Kasumi-1 (cell line): ENCODE measurements at regions not wholly inside any gene's neighbourhood (a gene's known extent, or its start where the extent isn't known, plus 50 kb on each side); places are given as distances from the start of the nearest gene placed in this dataset.

Experiments used
- DNase-seq, 2 experiments: peaks; one replicate each; lab custom pipeline; 2025; lab: John Stamatoyannopoulos, UW

DNA sequence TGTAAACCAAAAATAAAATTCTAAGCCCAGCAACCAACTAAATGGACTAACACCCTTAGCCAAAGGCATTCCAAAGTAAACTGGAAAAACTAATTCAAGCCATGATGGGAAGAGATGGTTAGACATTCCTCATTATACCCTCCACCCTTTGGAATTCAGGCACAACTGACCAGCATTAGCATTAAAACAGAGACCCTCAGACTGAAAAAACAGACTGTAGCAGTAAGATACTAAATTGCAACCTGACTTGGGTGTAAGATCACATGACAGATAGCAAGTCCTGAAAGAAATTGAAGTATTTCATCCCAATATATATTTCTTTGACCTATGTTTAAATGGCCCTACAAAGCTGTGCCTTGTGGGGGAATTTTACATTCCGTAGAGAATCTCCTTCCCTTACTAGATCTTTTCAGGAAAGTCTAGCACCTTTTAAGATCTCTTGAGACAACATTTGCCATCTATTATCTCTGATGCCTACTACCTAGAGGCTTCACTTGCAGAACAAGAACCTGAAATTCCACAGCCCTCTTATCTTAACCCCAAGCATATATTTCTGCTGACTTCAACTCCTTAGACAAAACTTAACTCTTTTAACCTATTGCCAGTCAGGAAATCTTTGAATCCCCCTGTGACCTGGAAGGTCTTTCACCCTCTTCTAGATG lies 750.2 kb upstream of the IGFBP3 start:
- no peak for DNase-seq

GRCh38 chr7:46669028-46669427 lies 748.0 kb upstream of the IGFBP3 start:
- no peak for DNase-seq

- no peak for DNase-seq
Measured at GRCh38 chr7:46664453-46664852, 743.4 kb upstream of the IGFBP3 start.

DNA sequence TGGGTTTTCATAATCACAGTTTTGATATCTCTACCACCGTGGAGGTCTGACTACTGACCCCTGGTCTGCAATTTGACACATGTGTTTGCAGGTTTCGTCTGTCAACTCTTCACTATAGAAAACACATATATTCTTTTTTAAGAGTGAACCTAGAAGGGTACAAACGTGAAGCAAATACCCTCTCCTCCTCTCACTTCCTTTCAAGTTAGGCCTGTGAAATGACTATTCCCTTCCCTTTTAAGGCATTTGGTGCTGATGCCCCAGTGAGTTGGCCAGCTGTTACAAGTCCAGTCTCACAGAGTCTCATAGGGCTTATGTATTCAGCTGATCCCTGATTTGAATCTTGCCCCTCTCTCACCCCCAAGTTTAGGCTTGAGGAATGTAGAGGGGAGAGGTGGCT lies 742.0 kb upstream of the IGFBP3 start:
- DNase-seq: no peak

DNA sequence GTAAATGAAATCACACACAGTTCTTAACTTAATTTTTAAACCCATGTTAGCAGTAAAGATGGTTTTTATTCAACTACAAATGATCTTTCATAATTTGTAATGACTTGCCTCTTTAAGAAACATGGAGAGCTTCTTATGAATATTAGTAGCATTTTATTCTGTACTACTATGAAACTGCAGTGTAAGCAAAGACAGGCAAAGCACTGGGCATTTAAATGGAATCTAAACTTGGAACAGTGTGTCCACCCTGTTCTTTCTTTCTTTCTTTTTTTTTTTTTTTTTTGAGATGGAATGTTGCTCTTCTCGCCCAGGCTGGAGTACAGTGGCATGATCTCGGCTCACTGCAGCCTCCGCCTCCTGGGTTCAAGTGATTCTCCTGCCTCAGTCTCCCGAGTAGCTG lies 740.4 kb upstream of the IGFBP3 start:
- no peak for DNase-seq

DNA sequence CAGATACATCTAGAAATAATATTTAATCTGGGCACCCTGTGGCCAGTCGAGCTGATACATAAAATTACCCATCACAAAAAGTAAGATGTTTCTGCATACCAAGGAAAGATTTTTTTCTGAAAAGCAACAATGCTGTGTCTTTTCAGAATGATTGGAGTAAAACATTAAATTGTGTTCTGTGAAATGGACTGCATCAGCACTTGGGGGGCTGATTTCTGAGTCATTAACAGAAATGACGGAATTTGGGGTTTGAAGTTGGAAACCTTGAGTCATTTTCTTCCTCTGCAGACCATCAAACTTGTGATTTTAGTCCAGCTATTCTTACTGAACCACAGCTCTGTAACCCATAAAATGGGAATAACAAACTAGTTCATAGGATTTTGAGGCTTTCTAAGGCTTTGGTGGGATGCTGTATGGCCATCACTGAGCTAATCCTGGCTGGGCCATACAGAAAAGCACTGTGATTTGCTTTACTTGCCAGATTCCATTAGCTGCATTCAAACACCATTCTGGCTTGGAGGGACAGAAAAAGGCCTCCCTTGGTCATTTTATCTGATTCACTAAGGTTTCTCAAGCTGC lies 739.4 kb upstream of the IGFBP3 start:
- no peak for DNase-seq

- DNase-seq: no peak
Measured at GRCh38 chr7:46658281-46658680, 737.2 kb upstream of the IGFBP3 start.

DNA sequence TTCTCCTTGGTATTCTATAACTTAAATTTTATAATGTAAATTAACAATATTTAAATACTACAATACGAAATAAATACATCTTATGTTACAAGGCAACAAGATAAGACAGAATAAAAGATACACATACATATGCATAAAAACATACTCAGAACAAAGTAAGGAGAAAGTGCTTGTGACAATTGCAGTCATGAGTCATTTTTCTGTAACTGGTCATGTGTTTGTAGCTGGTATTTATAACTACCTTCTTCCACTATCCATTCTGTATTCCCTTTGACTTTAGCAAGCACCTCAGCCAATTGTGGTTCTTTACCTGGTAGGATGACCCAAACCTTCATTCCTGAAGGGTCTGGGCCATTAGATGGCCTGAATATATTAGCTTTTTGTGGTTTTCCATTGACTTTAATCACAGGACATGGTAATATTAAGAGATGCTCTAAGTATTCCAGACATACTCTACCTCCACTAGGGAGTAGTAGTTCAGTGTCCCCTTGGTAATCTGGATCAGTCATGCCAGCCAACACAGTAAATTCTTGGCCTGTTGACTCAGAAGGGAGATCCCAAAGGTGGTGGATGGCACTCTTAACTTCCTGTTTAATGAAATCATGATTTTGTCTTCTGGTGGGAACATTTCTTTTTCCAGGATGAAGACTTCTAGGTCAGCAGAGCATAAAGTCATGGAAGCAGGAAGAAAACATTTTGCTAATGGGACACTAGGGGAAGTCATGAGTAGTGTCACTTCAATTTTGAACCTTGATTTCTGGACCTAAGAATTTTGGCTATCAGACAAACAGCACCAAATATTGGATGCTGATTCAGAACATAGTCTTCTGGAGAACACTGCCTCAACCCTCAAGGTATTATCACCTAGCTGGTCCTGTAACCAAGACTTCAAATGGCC lies 733.7 kb upstream of the IGFBP3 start:
- no peak for DNase-seq

DNA sequence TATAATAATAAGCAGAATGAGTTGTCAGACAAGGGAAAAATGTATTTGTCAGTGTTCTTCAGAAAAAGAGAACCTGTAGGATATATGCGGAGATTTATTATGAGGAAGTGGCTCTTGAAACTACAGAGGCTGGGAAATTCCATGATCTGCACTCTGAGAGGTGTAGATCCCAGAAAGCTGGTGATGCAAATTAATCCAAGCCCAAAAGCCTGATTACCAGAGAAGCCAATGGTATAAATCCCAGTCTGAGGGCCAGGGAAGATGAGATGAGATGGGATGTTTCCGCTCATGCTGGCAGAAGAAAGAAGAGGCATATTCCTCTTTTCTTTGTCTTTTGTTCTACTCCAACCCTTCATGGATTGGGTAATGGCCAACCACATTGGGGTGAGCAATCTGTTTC lies 732.8 kb upstream of the IGFBP3 start:
- DNase-seq: no peak

DNA sequence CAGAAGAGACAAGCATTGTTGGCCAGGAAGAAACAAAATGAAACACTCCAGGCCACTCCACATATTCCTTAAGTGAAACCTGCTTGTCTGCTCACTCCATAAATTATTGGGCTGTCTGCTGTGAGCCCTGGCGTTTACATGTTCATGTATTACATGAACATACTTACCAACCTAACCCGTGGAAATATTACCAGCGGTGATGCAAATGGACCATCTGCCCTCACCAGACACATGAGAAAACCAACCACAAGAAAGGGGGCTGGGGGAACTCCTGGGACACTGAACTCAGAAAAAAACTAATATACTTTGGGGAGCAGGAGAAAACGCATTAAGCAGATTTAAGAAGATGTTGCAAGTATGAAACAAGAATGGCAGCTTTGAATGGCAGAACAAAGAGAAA lies 731.2 kb upstream of the IGFBP3 start:
- no peak for DNase-seq

DNA sequence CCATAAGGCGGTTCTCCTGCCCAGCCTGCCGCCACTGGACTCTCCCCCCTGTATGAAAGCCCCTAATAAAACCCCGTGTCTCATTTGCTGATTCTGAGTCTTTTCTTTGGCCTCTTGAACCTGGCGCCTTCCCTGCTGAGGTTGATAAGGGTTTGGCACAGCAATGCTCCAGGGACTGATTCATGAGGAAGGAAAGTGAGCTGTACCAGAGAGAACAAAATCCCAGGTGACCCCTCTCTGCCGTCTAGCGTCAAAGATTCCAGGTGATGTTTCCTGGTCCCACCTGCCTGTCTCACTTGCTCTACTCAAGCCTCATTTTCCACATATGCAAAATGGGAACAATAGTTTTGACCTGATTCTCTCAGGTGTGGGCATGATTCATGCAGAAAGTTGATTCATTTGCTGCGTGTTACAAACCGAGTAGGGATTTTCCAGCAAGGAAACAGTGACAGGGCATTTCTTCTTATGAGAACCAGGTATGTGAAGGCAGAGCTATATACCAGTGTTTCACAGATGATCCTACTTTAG lies 730.6 kb upstream of the IGFBP3 start:
- no peak for DNase-seq

- no peak for DNase-seq
Measured at GRCh38 chr7:46651070-46651469, 730.0 kb upstream of the IGFBP3 start.

DNA sequence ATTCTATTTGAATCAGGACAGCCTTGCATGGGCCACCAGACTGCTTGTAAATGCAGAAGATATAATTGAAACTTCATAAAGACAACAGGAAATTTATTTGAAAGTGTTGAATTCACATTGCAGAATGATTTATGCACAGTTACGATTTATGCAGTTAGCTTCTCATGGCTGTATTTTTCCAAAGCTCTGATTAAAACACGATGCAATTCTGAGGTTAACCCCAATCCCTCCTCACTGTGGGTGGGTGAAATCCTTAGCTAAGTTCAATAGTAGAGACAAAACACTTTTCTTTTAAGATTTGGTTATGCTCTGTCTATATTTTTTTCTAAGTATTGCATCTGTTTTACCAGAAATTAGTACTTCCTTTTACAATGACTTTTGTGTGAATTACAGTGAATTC lies 728.8 kb upstream of the IGFBP3 start:
- DNase-seq: no peak

DNA sequence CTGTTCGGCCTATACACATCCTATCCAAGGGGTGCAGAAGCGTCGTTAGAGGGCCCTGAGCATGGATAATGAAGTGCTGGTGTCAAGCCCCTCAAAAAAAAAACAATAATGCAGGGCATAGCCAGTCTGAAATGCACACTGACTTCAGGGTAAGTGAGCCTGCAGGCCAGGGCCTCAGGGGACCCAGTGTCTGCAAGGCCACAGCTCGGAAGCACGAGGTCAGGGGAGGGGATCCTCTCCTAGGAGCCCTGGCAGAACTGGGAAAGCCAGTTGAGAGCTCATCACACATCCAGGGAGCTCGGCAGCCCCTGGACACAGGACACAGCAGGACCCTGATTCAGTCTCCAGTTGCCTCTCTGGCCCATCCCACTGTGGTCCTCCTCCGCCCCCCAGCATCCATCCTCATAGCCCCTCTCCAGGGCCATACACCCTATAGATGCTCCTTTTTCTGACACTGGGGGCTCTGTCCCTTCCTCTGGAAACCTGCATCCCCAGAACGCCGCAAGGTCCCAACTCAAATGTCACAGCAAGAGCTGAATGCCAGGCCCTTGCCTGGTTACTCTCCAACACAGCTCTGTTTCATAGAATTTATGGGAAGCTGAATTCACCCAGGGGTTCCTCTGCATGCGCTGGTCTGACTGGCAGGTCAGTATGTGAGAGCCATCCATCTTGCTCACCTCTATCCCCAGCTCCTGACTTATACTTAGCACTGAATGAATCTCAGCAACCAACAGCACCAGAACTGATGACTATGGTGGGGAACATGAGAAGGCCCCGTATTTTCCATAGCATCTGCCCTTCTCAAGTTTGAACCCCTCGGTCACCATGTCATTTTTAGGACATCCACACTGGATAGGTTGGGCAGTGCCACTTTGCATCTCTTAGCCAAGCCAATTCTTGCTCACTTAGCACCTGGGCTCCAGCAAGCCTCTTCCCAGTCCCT lies 717.0 kb upstream of the IGFBP3 start:
- DNase-seq: no peak

GRCh38 chr7:46636022-46636421 lies 715.0 kb upstream of the IGFBP3 start:
- DNase-seq: no peak

DNA sequence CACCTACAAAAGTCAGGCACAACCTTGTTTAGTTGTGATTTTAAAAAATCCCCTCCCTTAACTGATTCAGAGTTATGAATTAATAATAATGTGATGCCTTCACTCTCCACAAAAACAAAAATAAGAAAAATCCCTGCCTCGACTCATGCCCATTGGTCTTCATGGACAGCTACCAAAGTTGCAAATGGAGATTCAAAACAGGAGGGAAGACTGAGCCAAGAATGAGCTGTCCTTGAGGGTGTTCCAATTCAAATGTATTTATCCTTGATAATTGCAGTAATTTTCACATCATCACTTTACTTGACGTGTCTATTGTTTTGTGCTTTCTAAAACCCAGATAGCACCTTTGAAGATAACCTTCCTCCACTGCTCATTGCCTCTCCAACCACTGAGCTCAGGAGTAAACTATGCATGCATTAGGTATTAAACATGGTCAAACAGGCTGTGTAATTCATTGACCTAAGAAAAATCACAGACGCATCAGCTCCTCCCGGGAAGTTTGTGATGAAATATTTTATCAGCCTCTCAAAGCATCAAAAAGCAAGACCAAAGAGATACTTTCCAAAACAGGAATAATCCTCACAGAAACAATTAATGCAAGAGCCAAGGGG lies 712.7 kb upstream of the IGFBP3 start:
- no peak for DNase-seq

GRCh38 chr7:46633200-46633599 lies 712.1 kb upstream of the IGFBP3 start:
- no peak for DNase-seq

DNA sequence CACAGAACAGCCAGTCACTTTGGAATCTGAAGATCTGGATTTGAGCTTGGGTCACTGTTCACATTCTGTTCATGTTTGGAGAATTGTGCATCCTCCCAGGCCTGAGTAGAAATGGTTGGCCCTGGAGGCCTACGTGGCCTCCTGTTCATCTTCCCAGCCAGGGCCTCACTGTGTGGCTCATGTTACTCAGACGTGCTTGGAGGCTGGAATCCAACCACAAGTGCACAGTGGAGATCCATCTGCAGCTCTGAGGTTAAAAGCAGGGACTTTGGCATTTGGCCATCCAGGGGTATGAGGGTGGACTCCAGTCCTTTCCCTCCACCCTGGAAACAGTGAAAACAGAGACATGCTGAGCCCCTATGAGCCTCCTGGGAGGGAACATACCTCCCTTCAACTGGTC lies 709.0 kb upstream of the IGFBP3 start:
- DNase-seq: no peak

- DNase-seq: no peak
Measured at GRCh38 chr7:46628389-46628788, 707.3 kb upstream of the IGFBP3 start.

DNA sequence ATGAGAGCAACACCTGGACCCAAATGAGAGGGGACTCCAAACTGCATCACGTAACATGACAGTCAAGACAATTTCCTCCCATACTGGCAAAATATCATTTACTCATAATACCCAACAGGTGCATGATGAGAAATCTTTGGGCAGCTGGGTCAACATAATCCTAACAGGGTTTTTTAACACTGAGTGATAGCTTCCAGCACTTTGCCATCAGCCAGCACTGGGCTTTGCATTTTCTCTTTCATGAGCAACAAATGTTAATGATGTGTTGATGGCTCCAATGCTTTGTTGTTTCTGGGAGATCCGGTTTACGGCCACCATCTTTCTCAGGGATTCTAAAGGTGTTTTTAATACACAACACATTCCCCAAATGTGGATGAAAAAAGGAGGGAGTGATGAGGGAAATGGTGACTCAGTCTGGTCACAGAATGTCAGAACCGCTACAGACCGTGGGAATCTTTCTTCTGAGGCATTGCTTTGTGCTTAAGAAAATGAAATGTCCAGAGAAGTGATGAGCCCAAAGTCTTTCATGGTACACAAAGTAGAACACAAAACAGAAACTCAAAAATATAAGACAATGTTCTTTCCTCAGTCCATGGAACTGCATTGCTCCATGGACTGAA lies 705.7 kb upstream of the IGFBP3 start:
- no peak for DNase-seq

GRCh38 chr7:46626261-46626660 lies 705.2 kb upstream of the IGFBP3 start:
- DNase-seq: no peak
